ENCODE measurements at regions not wholly inside any gene's neighbourhood (a gene's known extent, or its start where the extent isn't known, plus 50 kb on each side); places are given as distances from the start of the nearest gene placed in this dataset.

GRCh38 chr3:147008458-147008857 is 397.9 kb downstream of the ZIC4 start:
- TF ChIP-seq CTCF (IDR thresholded peaks at IDR 0.05; ENCODE audit: unreplicated experiment in 3 of 3): no peak
- H3K4me1 Mint-ChIP-seq: no peaks in the 10 kb centered on the region
- peaks cover 3% of the 10 kb centered on the region for H3K9me3 Mint-ChIP-seq
- H3K4me3 Mint-ChIP-seq: no peak overlapping the region
- no peaks in the 10 kb centered on the region for H3K36me3 Mint-ChIP-seq (ENCODE audit: low read depth)
- no peak overlapping the region for H3K27ac Mint-ChIP-seq
- H3K27me3 Mint-ChIP-seq (ENCODE audit: low read depth): no peaks in the 10 kb centered on the region

GRCh38 chr3:147007736-147008245 is 398.6 kb downstream of the ZIC4 start:
- no peak overlapping the region for H3K4me3 Mint-ChIP-seq
- no peak overlapping the region for H3K27ac Mint-ChIP-seq
- H3K4me1 Mint-ChIP-seq: no peaks in the 10 kb centered on the region
- no peaks in the 10 kb centered on the region for H3K36me3 Mint-ChIP-seq (ENCODE audit: low read depth)
- TF ChIP-seq CTCF (IDR thresholded peaks at IDR 0.05; ENCODE audit: unreplicated experiment in 3 of 3): no peak
- H3K27me3 Mint-ChIP-seq (ENCODE audit: low read depth): no peaks in the 10 kb centered on the region
- peaks cover 3% of the 10 kb centered on the region for H3K9me3 Mint-ChIP-seq

GRCh38 chr3:147002721-147003120 is 397.6 kb upstream of the PLSCR5 start:
- no peaks in the 10 kb centered on the region for H3K36me3 Mint-ChIP-seq (ENCODE audit: low read depth)
- no peaks in the 10 kb centered on the region for H3K4me1 Mint-ChIP-seq

GRCh38 chr3:147000274-147000673 is 395.1 kb upstream of the PLSCR5 start:
- Mint-ChIP-seq H3K36me3 (ENCODE audit: low read depth) (no peaks in the 10 kb centered on the region), H3K9me3 (peaks cover 6% of the 10 kb centered on the region), H3K4me1 (no peaks in the 10 kb centered on the region), H3K27ac (no peak overlapping the region), H3K4me3 (no peak overlapping the region), H3K27me3 (ENCODE audit: low read depth) (no peaks in the 10 kb centered on the region)
- no peak for TF ChIP-seq CTCF (IDR thresholded peaks at IDR 0.05; ENCODE audit: unreplicated experiment in 3 of 3)

More at GRCh38 chr3:147002721-147003120, 397.6 kb upstream of the PLSCR5 start:
- no peak overlapping the region for H3K27ac Mint-ChIP-seq
- TF ChIP-seq CTCF (IDR thresholded peaks at IDR 0.05; ENCODE audit: unreplicated experiment in 3 of 3): no peak
- peaks cover 6% of the 10 kb centered on the region for H3K9me3 Mint-ChIP-seq
- no peak overlapping the region for H3K4me3 Mint-ChIP-seq
- no peaks in the 10 kb centered on the region for H3K27me3 Mint-ChIP-seq (ENCODE audit: low read depth)

GRCh38 chr3:146991907-146992306 is 386.8 kb upstream of the PLSCR5 start:
- H3K36me3 Mint-ChIP-seq (ENCODE audit: low read depth): no peaks in the 10 kb centered on the region
- no peak for TF ChIP-seq CTCF (IDR thresholded peaks at IDR 0.05; ENCODE audit: unreplicated experiment in 3 of 3)
- H3K27ac Mint-ChIP-seq: no peak overlapping the region
- H3K9me3 Mint-ChIP-seq: no peaks in the 10 kb centered on the region
- H3K4me1 Mint-ChIP-seq: no peaks in the 10 kb centered on the region
- H3K4me3 Mint-ChIP-seq: no peak overlapping the region
- no peaks in the 10 kb centered on the region for H3K27me3 Mint-ChIP-seq (ENCODE audit: low read depth)

GRCh38 chr3:146975476-146975875 is 370.3 kb upstream of the PLSCR5 start:
- no peak overlapping the region for H3K4me3 Mint-ChIP-seq
- no peak for TF ChIP-seq CTCF (IDR thresholded peaks at IDR 0.05; ENCODE audit: unreplicated experiment in 3 of 3)
- no peak overlapping the region for H3K27ac Mint-ChIP-seq
- H3K36me3 Mint-ChIP-seq (ENCODE audit: low read depth): no peaks in the 10 kb centered on the region
- H3K9me3 Mint-ChIP-seq: no peaks in the 10 kb centered on the region
- H3K27me3 Mint-ChIP-seq (ENCODE audit: low read depth): no peaks in the 10 kb centered on the region
- peaks cover 22% of the 10 kb centered on the region for H3K4me1 Mint-ChIP-seq
